GM12878 (cell line): ENCODE measurements at regions not wholly inside any gene's neighbourhood (a gene's known extent, or its start where the extent isn't known, plus 50 kb on each side); places are given as distances from the start of the nearest gene placed in this dataset.

Experiments used
- ASH2L ChIP-seq: fragments of 300-600, 200-600 bp; sonication (generic); IDR thresholded peaks from 2 replicates; pipeline ENCODE4 v1.6.1; 2017; ENCODE audit warnings: low read depth, mild to moderate bottlenecking, borderline replicate concordance
- ATF2 ChIP-seq: IDR thresholded peaks from 2 replicates; pipeline ENCODE4 v1.6.1; 2012; ENCODE audit warnings: low read length, inconsistent platforms
- BRCA1 ChIP-seq: IDR thresholded peaks from 2 replicates; pipeline ENCODE4 v1.6.1; 2011; ENCODE audit warnings: low read depth, low read length, improper control_type of control experiment
- CTCF ChIP-seq, 3 experiments: IDR thresholded peaks in 2 of 3; conservative IDR thresholded peaks in 1 of 3; 2 replicates each; pipeline ENCODE4 v1.5.1; 2011; ENCODE audit warnings: low read depth in 3 of 3, low read length in 3 of 3, mild to moderate bottlenecking in 3 of 3, control low read depth in 2 of 3, moderate library complexity in 2 of 3, inconsistent platforms in 1 of 3, mixed read lengths in 1 of 3; ENCODE audit not compliant: control insufficient read depth in 2 of 3, insufficient read depth in 1 of 3; ENCODE audit errors: extremely low read depth in 1 of 3
- DPF2 ChIP-seq: fragments of 450-650 bp; IDR thresholded peaks from 2 replicates; pipeline ENCODE4 v1.6.1; 2017; ENCODE audit warnings: mild to moderate bottlenecking
- REST ChIP-seq: IDR thresholded peaks from 2 replicates; pipeline ENCODE4 v1.6.1; 2012; ENCODE audit warnings: mild to moderate bottlenecking, low read depth, low read length
- TAF1 ChIP-seq: IDR thresholded peaks from 2 replicates; pipeline ENCODE4 v1.6.1; 2011; ENCODE audit warnings: mild to moderate bottlenecking, low read depth, low read length, borderline replicate concordance
- TBL1XR1 ChIP-seq: IDR thresholded peaks from 2 replicates; pipeline ENCODE4 v1.6.1; 2012; ENCODE audit warnings: low read depth, low read length, improper control_type of control experiment
- ZBTB33 ChIP-seq: fragments of 450-650 bp; IDR thresholded peaks from 2 replicates; pipeline ENCODE4 v1.6.1; 2017; ENCODE audit warnings: mild to moderate bottlenecking

- TF ChIP-seq ZBTB33 (no peak), TAF1 (no peak), DPF2 (no peak), TBL1XR1 (no peak), ASH2L (no peak), REST (no peak), ATF2 (no peak), CTCF (IDR thresholded peaks at IDR 0.05 in 2 of 3, conservative IDR thresholded peaks at IDR 0.05 in 1 of 3; ENCODE audit: control insufficient read depth in 2 of 3, extremely low read depth in 1 of 3, insufficient read depth in 1 of 3, low read depth in 3 of 3, low read length in 3 of 3) (no peak), BRCA1 (no peak)
Observed at GRCh38 chr5:173735184-173735583, 118.7 kb upstream of the BOD1 start.
